Neural cell (in vitro differentiated cells): ENCODE measurements at regions not wholly inside any gene's neighbourhood (a gene's known extent, or its start where the extent isn't known, plus 50 kb on each side); places are given as distances from the start of the nearest gene placed in this dataset.

Source experiments
- H2AFZ ChIP-seq: fragments of 200-600, 300-800 bp; sonication (generic), shearing (Covaris generic); 2 replicates; pipeline ENCODE4 v1.6.0; 2014; ENCODE audit warnings: low read depth, mild to moderate bottlenecking, antibody characterized with exemption, low read length, moderate library complexity
- H3F3A ChIP-seq: fragments of 200-600 bp; shearing (Covaris generic); 2 replicates; pipeline ENCODE4 v1.6.1; 2016; ENCODE audit warnings: mild to moderate bottlenecking, moderate library complexity, mixed read lengths, antibody characterized with exemption, low read length; ENCODE audit not compliant: insufficient read depth, poor library complexity, severe bottlenecking
- H3K27ac ChIP-seq: fragments of 200-600, 300-800 bp; sonication (generic), shearing (Covaris generic); 2 replicates; pipeline ENCODE4 v1.5.1; 2014; ENCODE audit warnings: mild to moderate bottlenecking, low read length, moderate library complexity
- H3K27me3 ChIP-seq: fragments of 300-800, 200-600 bp; sonication (generic), shearing (Covaris generic); 2 replicates; pipeline ENCODE4 v1.6.0; 2014; ENCODE audit warnings: mild to moderate bottlenecking, low read depth, low read length, moderate library complexity; ENCODE audit not compliant: insufficient read depth
- H3K36me3 ChIP-seq: fragments of 300-800, 200-600 bp; sonication (generic), shearing (Covaris generic); 2 replicates; pipeline ENCODE4 v1.5.1; 2014; ENCODE audit warnings: mild to moderate bottlenecking, antibody characterized with exemption, low read length, moderate library complexity; ENCODE audit not compliant: insufficient read depth
- H3K4me2 ChIP-seq: fragments of 300-800, 200-600 bp; sonication (generic), shearing (Covaris generic); 2 replicates; pipeline ENCODE4 v1.6.0; 2014; ENCODE audit warnings: mild to moderate bottlenecking, low read length
- H3K4me3 ChIP-seq: fragments of 300-800, 200-600 bp; sonication (generic), shearing (Covaris generic); 2 replicates; pipeline ENCODE4 v1.5.1; 2014; ENCODE audit warnings: mild to moderate bottlenecking, low read length, moderate library complexity
- H3K79me2 ChIP-seq: fragments of 200-600 bp; shearing (Covaris generic); replicated peaks from 2 replicates; pipeline ENCODE4 v1.6.0; 2014; ENCODE audit warnings: mild to moderate bottlenecking, low read length, moderate library complexity; ENCODE audit not compliant: insufficient read depth
- H3K9ac ChIP-seq: fragments of 300-800, 200-600 bp; sonication (generic), shearing (Covaris generic); 2 replicates; pipeline ENCODE4 v1.6.1; 2016; ENCODE audit warnings: mild to moderate bottlenecking, low read length, mixed read lengths
- H3K9me2 ChIP-seq: fragments of 200-600 bp; shearing (Covaris generic); 2 replicates; pipeline ENCODE4 v1.6.1; 2016; ENCODE audit warnings: mild to moderate bottlenecking, low read length, mixed read lengths; ENCODE audit not compliant: insufficient read depth
- H3K9me3 ChIP-seq: fragments of 200-600, 300-800 bp; sonication (generic), shearing (Covaris generic); 2 replicates; pipeline ENCODE4 v1.6.1; 2016; ENCODE audit warnings: mild to moderate bottlenecking, mixed run types, low read length, moderate library complexity, mixed read lengths
- H4K20me1 ChIP-seq: fragments of 200-600 bp; shearing (Covaris generic); 2 replicates; pipeline ENCODE4 v1.6.1; 2016; ENCODE audit warnings: mild to moderate bottlenecking, mixed run types; ENCODE audit not compliant: insufficient read depth
- EP300 ChIP-seq: fragments of 450-650 bp; conservative IDR thresholded peaks from 2 replicates; pipeline ENCODE4 v1.6.1; 2014; ENCODE audit warnings: antibody characterized with exemption, mild to moderate bottlenecking, moderate library complexity; ENCODE audit not compliant: poor library complexity, severe bottlenecking
- EZH2 ChIP-seq: fragments of 200-600, 300-800 bp; shearing (Covaris generic), sonication (generic); IDR thresholded peaks from 2 replicates; pipeline ENCODE4 v1.6.1; 2014; ENCODE audit warnings: antibody characterized with exemption, low read length, borderline replicate concordance, mild to moderate bottlenecking; ENCODE audit not compliant: insufficient read depth, poor library complexity, severe bottlenecking
- MXI1 ChIP-seq: fragments of 450-650 bp; conservative IDR thresholded peaks from 2 replicates; pipeline ENCODE4 v1.6.1; 2014; ENCODE audit warnings: antibody characterized with exemption, mild to moderate bottlenecking; ENCODE audit not compliant: poor library complexity, severe bottlenecking
- POLR2AphosphoS5 ChIP-seq: IDR thresholded peaks from 2 replicates; pipeline ENCODE4 v1.6.1; 2012
- RAD21 ChIP-seq: fragments of 450-650 bp; conservative IDR thresholded peaks from 2 replicates; pipeline ENCODE4 v1.6.1; 2014; ENCODE audit warnings: antibody characterized with exemption, mild to moderate bottlenecking, moderate library complexity
- REST ChIP-seq: IDR thresholded peaks from 2 replicates; pipeline ENCODE4 v1.6.1; 2012; ENCODE audit warnings: borderline replicate concordance
- SMC3 ChIP-seq: fragments of 450-650 bp; conservative IDR thresholded peaks from 2 replicates; pipeline ENCODE4 v1.6.1; 2014; ENCODE audit warnings: antibody characterized with exemption, mild to moderate bottlenecking, moderate library complexity; ENCODE audit not compliant: poor library complexity
- TAF1 ChIP-seq: IDR thresholded peaks from 2 replicates; pipeline ENCODE4 v1.6.1; 2012; ENCODE audit warnings: low read depth
- TF ChIP-seq, protein P1 (sequence below): fragments of 450-650 bp; IDR thresholded peaks from 2 replicates; pipeline ENCODE4 v1.5.1; 2014; ENCODE audit warnings: antibody characterized with exemption, mild to moderate bottlenecking, moderate library complexity; ENCODE audit not compliant: poor library complexity, severe bottlenecking

DNA sequence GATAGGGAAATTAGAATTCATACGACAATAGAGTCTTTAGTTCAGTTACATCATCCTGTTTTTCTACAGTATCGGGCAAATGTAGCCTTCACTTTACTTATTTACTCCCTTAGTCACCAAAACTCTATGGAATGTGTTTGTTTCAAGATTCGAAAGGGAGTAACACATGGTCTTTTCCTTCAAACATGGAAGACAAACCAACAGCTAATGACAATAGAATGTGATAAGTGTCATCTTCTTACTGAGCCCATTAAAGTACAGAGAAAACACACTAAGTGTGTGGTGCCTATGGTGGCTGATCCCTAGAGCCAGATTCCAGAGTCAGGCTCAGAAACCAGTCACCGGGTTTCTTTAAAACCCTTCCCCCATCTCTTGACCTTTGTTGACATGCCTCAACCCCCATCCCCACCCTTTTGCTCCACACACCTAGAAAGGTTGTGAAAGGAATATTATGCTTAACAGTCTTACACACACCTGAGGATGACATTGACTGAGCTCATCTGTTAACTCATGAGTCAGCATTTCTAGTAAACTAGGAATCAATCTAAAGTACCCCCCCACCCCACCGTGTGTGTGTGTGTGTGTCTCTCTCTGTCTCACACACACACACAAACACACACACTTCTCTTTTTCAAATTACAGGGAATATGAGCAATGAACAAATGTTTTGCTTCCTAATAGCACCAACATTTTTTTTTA lies 549.6 kb upstream of the CCDC54 start:
- H3K4me2 ChIP-seq = no peak overlapping the region
- no peaks in the 10 kb centered on the region for H3K9me2 ChIP-seq
- no peak overlapping the region for H3K9ac ChIP-seq
- H2AFZ ChIP-seq = no peak overlapping the region
- no peaks in the 10 kb centered on the region for H3K9me3 ChIP-seq
- H3K27me3 ChIP-seq = no peaks in the 10 kb centered on the region
- no peak for TF ChIP-seq EP300
- no peaks in the 10 kb centered on the region for H3K79me2 ChIP-seq
- H3F3A ChIP-seq = no peaks in the 10 kb centered on the region
- no peak overlapping the region for H3K4me3 ChIP-seq
- H4K20me1 ChIP-seq = no peaks in the 10 kb centered on the region
- no peaks in the 10 kb centered on the region for H3K36me3 ChIP-seq
- H3K27ac ChIP-seq = no peak overlapping the region

- Histone ChIP-seq H3K4me2 (no peak overlapping the region), H3K9me2 (no peaks in the 10 kb centered on the region), H3K79me2 (no peaks in the 10 kb centered on the region), H3K36me3 (no peaks in the 10 kb centered on the region), H3F3A (no peaks in the 10 kb centered on the region), H3K9ac (no peak overlapping the region), H3K9me3 (no peaks in the 10 kb centered on the region), H4K20me1 (no peaks in the 10 kb centered on the region), H3K27me3 (no peaks in the 10 kb centered on the region), H3K27ac (no peak overlapping the region), H3K4me3 (no peak overlapping the region), H2AFZ (no peak overlapping the region)
- TF ChIP-seq TAF1 (no peak), SMC3 (no peak), REST (no peak), RAD21 (no peak), MXI1 (no peak), EZH2 (no peak), POLR2AphosphoS5 (no peak), EP300 (no peak)
- TF ChIP-seq, protein P1, sequence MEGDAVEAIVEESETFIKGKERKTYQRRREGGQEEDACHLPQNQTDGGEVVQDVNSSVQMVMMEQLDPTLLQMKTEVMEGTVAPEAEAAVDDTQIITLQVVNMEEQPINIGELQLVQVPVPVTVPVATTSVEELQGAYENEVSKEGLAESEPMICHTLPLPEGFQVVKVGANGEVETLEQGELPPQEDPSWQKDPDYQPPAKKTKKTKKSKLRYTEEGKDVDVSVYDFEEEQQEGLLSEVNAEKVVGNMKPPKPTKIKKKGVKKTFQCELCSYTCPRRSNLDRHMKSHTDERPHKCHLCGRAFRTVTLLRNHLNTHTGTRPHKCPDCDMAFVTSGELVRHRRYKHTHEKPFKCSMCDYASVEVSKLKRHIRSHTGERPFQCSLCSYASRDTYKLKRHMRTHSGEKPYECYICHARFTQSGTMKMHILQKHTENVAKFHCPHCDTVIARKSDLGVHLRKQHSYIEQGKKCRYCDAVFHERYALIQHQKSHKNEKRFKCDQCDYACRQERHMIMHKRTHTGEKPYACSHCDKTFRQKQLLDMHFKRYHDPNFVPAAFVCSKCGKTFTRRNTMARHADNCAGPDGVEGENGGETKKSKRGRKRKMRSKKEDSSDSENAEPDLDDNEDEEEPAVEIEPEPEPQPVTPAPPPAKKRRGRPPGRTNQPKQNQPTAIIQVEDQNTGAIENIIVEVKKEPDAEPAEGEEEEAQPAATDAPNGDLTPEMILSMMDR = no peak
These were observed 548.0 kb upstream of the CCDC54 start for GRCh38 chr3:106829206-106829605.

GRCh38 chr3:106830334-106830733 lies 546.9 kb upstream of the CCDC54 start:
- no peaks in the 10 kb centered on the region for H3K79me2 ChIP-seq
- H3K4me3 ChIP-seq = no peak overlapping the region
- H4K20me1 ChIP-seq = no peaks in the 10 kb centered on the region
- no peak overlapping the region for H3K9ac ChIP-seq
- H3K27me3 ChIP-seq = no peaks in the 10 kb centered on the region
- no peaks in the 10 kb centered on the region for H3F3A ChIP-seq
- no peaks in the 10 kb centered on the region for H3K36me3 ChIP-seq
- H3K4me2 ChIP-seq = no peak overlapping the region
- H2AFZ ChIP-seq = no peak overlapping the region
- H3K9me2 ChIP-seq = no peaks in the 10 kb centered on the region
- no peak for TF ChIP-seq MXI1
- TF ChIP-seq RAD21 = no peak
- TF ChIP-seq EZH2 = no peak
- TF ChIP-seq, protein P1 = no peak
- TF ChIP-seq TAF1 = no peak
- TF ChIP-seq POLR2AphosphoS5 = no peak
- no peak for TF ChIP-seq EP300
- no peaks in the 10 kb centered on the region for H3K9me3 ChIP-seq
- H3K27ac ChIP-seq = no peak overlapping the region
